NCI-H2227 (cell line): ENCODE measurements at regions not wholly inside any gene's neighbourhood (a gene's known extent, or its start where the extent isn't known, plus 50 kb on each side); places are given as distances from the start of the nearest gene placed in this dataset.
A peak's percentile ranks its signal among the peaks of the same experiment; 100 is the strongest.
"Not testable (repeated sequence)": the region's sequence is repeated elsewhere in the genome, so short reads cannot be mapped to it uniquely, and the experiment has no call there.

Source experiments
- DNase-seq: peaks from one replicate; lab custom pipeline; 2025; ENCODE audit not compliant: unreplicated experiment; lab: John Stamatoyannopoulos, UW

DNA sequence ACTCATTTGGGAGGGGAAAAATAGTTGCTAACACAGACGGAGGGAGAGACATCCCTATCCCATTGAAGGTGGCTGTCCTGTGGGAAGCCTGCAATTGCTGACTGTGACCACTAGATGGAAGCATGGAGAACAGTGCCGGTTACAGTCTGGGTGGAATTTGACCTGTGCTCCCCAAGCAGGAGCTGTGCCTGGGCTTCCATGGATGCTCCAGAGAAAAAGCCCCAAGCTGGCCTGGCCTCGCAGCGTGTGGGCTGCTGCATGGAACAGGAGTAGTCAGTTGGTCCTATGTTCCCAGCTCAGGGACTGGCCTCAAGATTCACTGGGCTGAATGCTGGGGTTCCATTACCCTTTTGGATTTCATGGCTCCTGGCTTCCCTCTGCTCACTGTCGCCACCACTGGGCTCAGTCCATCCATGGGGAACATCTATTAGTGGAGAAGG is 116.3 kb upstream of the CHD6 start:
- peak; percentile 58 for DNase-seq

DNA sequence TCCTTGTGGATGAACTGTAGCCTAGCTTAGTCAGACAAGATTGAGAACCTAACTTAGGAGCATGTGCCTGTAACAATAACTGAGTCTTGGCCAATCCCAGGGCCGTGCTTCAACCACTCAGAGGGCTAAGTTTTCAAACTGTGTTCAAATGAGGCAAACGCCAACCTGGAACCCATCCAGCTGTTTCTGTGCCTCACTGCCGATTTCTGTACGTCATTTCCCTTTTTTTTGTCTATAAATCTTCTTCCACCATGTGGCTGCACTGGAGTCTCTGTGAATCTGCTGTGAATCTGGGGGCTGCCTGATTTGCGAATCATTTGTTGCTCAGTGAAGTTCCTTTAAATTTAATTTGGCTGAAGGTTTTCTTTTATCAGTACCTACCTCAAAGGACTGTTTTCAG is 115.0 kb upstream of the CHD6 start:
- no peak for DNase-seq

DNA sequence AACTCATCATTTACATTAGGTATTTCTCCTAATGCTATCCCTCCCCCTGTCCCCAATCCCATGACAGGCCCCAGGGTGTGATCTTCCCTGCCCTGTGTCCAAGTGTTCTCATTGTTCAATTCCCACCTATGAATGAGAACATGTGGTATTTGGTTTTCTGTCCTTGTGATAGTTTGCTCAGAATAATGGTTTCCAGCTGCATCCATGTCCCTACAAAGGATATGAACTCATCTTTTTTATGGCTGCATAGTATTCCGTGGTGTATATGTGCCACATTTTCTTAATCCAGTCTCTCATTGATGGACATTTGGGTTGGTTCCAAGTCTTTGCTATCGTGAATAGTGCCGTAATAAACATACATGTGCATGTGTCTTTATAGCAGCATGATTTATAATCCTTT is 113.0 kb upstream of the CHD6 start:
- DNase-seq, result not testable (repeated sequence)

DNA sequence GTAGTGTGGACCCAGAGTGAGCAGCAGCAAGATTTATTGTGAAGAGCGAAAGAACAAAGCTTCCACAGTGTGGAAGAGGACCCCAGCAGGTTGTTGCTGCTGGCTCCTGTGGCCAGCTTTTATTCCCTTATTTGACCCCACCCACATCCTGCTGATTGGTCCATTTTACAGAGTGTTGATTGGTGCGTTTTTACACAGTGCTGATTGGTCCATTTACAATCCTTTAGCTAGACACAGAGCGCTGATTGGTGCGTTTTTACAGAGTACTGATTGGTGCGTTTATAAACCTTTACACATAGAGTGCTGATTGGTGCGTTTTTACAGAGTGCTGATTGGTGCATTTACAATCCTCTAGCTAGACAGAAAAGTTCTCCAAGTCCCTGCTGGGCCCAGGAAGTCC is 109.5 kb upstream of the CHD6 start:
- DNase-seq, result not testable (repeated sequence)

DNA sequence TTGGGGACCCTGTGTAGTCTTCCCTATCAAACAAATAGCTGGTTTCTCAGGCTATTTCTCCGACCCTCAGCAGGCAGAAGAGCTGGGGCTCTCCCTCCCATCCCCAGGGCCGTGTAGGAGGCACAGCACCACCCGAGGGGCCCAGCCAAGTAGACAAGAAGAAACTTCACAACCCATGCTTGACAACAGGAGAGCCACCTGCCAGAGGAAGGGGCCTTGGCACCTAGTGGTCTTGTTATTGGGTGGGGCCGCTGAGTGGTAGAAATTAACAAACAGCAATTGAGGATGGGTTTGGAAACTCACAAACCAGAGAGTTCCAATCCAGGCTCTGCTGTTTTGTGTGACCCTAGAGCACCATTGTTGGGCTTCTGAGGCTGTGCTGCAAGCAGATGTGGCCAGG is 108.5 kb upstream of the CHD6 start:
- no peak for DNase-seq

DNA sequence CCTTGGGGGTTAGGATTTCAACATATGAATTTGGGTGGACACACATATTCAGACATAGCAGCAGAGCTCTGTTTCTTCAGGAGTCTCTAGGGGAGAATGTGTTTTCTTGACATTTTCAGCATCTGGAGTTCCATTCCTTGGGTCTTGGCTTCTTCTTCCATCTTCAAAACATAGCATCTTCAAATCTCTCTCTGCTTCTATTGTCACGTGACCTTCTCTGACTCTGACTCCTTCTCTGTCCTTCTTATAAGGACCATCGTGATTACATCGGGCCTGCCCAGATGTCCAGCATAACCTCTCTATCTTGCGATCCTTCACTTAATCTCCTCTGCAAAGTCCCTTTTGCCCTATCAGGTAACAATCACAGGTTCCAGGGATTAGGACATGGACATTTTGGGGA is 101.0 kb upstream of the CHD6 start:
- DNase-seq, result no peak

DNA sequence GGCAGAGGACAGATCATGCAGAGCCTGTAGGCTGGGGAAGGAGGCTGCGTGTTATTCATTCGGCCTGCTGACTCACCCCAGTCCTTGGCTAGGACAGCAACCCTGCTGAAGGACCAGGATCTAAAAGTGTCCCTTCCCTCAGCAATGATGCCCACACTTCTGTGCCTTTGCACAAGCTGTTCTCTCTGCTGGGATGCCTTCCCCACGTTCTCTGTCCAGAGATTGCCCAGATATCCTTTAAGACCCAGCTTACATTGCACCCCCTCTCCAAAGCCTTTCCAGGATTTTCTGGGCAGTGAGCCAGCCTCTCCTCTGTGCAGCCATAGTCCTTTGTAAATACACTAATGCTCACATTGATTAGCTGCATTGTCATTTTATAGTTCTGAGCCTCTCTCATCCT is 99.3 kb upstream of the CHD6 start:
- peak; percentile 64 for DNase-seq

DNA sequence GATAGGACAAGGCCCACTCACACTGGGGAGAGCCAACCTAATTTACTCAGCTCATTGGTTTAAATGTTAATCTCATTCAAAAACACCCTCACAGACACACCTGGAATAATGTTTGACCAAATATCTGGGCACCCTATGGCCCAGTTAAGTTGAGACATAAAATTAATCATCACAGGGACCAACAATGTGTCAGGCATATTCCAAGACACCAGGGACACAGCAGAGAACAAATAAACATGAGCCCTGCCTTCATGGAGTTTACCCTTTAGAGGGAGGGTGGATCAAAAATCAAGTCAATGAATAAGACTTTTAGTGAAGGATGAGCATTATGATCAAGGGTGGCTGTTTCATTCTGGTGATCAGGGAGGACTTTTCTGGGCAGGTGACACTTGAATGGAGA is 98.7 kb upstream of the CHD6 start:
- DNase-seq, result no peak

DNA sequence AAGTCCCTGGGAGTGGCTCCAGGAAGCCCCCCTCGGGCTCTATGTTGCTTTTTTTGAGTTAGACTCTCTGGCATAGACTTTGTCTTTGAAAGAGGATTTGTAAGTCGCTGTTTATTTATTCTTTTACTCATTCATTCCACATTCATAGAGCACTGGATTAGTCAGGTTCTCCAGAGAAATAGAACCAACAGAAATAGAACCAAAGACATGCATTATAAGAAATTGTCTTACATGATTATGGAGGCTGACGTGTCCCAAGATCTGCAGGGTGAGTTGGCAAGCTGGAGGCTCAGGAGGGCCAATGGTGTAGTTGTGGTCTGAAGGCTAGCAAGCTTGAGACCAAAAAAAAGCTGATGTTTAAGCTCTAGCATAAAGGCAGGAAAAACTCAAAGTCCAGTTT is 98.3 kb upstream of the CHD6 start:
- no peak for DNase-seq

DNA sequence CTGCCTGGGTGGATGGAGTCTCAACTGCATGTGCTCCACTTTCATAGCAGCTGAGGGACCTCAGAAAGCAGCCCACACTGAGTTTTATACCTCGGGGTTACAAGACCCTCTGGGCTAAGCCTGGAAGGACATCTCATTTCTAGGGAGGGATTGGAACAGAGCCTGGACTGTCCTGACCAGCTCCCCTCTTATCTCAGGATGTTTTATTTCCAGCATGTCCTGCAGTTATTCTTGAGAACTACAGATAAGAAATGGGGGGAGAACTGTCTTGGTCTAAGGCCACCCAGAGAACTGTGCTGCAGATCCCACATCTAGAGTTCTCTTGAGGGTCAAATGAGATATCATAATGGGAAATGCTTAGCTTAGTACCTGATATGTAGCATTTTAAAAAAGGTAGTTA is 97.3 kb upstream of the CHD6 start:
- DNase-seq, result no peak

DNA sequence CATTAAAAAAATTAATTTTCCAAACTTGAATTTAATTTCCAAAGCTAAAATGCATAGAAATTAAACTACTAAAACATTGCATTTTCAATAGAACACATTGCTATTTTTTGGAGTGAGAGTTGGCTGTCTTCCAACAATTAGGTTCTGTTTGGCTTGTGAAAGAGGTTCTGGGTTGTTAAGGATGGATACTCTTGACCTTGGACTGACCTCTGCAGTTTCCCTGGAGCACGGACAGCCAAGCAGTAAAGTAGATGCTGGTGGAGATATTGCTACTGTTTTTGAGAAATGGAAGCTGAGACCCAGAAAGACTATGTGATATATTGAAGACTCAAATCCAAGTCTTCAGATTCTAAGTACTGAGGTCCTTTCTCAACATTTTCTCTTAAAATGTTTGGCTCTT is 95.9 kb upstream of the CHD6 start:
- no peak for DNase-seq

DNA sequence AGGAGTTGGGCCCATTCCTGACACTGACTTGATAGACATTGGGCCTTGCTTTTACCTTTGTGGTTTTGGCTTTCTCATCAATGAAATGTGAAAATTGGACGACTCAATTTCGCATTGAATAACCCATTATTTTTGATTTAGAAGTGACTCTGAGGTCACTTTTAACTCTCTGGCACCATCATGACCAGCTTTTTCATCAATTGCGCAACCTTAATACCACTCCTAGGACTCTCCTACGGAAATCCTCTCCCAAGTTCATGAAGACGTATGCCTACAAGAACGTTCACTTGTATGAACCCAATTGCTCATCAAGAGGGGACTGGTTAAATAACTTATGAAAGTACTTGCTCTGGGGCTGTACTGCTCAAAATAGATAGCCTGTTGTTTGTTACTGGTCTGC is 86.7 kb upstream of the CHD6 start:
- no peak for DNase-seq

DNA sequence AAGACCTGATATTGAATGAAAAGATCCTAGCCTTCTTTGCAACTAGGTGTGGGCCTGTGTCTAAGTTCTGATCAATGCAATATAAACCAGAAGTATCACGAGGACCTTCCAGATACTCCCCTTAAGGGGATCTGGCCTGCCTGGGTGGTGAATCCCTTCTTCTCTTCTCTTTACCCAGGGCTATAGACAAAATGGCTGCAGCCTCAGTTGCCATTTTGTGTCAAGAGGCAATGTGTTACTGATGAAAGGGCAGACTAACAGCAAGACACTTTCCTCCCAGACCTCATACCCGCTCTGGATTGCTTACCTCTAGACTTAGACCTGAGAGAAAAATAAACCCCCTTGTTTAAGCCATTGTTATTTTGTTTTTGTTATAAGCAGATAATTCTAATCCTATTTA is 84.5 kb upstream of the CHD6 start:
- DNase-seq, result no peak

DNA sequence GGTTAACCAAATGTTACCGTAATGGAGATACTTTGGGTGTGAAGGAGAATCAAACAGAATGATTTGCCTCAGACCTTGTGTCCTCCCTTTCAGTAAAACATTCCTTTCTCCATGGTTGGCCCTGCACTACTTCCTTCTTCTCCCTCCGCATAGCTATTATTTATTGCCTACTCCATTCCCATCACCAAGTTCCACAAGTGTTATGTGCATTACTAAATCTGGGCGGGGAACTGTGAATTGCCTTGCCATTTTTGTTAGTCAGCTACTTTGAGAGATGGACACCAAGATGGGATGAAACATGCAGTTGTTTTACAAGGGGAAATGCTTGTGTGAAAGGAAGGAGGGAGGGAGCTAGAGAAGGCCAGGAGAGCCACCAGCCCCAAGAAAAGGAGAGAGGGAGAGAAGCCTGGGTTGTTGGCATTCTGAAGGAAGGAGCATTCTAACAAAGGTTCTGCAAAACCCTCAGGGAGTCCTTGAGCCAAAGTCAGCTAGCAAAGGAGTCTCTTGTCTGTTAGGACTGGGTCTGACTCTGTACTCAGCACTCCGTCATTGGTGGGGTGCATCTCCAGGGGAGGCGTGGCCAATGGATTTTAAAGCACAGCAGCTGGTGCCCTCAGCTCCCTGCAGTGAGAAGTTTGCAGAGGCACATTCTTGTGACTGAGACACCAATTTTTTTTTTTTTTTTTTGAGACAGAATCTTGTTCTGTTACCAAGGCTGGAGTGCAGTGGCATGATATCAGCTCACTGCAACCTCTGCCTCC is 83.6 kb upstream of the CHD6 start:
- no peak for DNase-seq

DNA sequence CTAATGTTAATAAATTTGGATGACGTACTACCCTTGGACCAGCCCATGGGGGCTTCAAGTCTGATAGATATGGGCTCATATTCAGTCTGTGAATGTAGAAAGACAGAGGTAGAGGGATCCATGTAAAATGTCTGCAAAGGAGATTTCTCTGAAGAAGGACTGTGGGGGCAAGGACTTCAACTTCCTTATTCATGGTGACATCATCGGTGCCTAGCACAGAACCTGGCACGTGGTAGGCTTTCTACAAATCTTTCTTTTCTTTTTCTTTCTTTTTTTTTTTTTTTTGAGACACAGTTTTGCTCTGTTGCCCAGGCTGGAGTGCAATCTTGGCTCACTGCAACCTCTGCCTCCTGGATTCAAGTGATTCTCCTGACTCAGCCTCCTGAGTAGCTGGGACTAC is 81.5 kb upstream of the CHD6 start:
- not testable (repeated sequence) for DNase-seq

DNA sequence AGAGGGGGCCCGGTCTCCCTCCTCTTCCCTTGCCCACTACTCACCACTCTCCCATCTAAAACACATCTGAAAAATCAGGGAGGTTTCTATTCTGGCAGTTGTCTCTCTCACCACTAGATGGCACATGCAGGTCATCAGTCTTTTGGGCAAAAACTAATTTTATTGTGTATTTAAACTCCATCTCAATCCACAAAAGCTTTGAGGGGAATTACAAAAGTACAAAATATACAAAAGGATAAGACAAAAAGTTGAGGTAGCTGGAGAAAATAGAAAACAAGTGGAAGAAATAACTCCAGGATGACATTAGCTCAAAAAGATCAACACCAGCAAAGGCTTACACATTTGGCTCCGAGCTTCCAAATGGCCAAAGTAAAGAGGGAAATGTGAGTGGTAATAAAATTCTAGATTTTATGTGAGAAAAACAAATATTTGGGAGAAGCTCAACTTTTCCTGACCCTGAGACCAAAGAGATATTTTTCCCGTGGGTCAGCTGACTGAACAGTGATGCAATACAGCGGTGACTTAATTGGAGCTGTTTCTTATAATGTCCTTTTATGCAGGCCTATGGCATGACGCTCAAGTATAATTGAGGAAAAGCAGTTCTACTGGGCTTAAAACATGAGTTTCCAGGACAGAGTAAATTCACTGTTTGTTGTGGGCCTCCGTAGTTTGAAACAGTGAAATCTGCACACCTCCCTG is 79.8 kb upstream of the CHD6 start:
- DNase-seq, result peak; percentile 60

DNA sequence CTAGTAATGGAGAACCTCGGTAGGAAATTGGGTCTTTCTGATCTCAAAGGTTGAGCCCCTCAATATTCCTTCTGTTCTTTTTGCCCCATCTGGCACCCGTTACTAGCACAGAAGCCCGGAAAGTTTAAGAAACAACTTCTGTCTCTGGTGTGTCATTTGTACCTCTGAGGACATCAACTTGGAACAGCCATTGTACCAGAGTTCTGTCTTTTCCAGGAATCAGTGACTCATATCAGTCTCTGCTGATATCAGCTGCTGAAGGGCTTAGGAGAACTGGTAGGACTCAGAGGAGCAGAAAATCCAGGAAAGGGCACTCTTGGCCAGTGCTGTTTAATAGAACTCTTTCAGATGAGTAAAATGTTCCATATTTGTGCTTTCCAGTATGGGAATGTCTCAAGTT is 78.3 kb upstream of the CHD6 start:
- DNase-seq, result no peak

DNA sequence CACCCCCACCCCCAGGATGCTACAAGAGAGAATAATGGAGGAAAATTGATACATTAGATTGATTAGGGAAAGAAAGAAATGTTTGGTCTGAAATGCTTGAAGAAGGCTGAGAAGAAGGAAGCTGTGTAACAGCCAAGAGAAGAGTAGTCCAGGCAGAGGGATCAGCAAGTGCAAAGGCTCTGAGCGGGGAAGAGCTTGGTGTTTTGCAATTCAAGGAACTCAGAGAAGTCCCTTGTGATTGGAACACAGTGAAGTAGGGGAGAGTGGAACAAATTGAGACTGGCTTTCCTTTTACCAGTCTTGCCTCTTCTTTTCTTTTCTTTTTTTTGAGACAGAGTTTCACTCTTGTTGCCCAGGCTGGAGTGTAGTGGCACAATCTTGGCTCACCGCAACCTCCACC is 76.6 kb upstream of the CHD6 start:
- no peak for DNase-seq

DNA sequence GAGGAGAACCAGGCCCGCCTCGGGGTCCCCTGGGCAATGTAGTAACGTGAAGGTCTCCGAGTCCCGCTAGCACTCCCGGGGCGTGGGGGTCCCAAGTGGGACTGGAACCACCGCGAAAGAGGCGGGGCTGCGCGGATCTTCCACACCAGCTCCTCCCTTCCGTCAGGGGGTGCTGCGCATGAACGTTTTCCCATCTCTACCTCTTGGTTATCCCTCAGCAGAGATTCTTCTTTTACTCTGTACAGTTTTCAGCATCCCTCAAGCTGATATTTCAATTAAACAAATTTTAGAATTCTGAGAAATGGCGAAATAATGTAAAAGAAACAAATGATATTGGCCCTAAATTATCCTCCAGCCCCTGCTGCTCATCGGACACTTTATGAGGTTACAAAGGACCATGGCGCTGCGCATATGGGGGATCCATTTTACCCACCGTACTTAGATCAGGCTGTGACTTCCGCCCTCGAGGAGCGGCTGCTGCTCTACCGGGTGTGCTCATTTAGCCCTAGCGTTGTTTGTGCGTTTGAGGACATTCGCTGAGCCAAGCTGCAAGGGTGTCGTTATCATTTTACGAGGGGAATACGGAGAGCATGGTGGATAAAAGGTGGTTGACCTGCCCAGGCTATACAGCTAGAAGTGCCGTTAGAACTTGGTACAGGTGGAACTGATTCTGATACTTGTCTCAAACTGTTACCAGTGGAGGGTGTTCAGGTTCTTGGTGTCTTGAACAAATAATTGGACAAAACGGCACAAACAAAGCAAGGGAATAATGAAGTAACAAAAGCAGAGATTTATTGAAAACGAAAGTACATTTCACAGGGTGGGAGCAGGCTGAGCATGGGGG is 75.2 kb upstream of the CHD6 start:
- peak; percentile 95 for DNase-seq

DNA sequence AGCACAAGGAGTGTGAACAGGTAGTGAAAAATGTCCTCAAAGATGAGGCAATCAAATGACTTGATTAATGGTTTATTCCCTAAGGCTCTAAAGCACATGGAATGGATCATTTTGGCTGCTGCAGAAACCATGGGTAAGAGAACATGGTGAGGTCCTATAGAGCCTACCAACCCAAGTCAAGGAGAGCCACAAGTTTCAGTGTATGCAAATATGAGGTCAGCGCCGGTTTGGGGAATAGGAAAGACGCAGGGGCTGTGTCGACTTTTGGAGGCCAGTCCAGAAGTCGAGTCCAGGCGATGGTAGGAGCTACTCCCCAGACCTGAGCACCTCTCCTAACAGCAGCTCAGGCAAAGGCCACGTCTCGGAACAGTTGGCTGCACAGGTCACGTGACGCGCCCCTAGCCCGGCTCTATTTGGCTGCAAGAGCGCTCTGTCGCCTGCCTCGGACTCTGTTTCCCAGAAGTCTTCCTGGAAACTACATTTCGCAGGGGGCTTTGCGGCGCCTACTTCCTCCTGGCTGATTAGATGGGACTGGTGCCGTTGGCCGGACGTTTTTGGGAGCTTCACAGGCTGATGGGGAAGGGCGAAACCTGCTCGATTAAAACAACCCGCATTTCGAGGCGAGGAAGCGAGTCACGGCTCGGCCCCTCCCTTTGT is 74.4 kb upstream of the CHD6 start:
- DNase-seq, result peak; percentile 91

DNA sequence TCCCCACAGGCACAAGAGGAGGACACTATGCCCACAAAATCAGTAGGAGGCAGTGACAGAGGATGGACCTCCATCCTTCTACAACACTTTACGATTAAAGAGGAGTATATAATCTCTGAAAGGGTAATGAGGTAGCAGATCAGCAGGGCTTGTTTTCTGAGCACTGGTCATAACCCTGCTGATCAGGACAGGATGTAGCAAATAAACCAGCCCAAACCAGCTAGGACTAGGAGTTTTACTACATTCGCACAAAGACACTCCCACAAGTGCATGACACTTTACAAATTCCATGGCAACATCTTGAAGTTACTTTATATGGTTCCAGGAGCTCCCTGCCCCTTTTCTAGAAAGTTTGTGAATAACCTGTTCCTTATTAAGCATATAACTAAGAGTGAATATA is 73.3 kb upstream of the CHD6 start:
- DNase-seq, result no peak
